ENCODE measurements at regions not wholly inside any gene's neighbourhood (a gene's known extent, or its start where the extent isn't known, plus 50 kb on each side); places are given as distances from the start of the nearest gene placed in this dataset.

- peaks cover 0 to 8% (median 4%) of the 10 kb centered on the region in 8 donors for H3K9me3 Mint-ChIP-seq
- ChIA-PET POLR2A (ENCODE audit: partially characterized antibody) (no interaction called here), CTCF (ENCODE audit: partially characterized antibody) (no interaction called here)
- intact Hi-C loops (cut with micrococcal nuclease), result no loop called here
- no peak overlapping the region for H3K4me3 Mint-ChIP-seq
- H3K4me3 ChIP-seq (ENCODE audit: low read length in 2 of 2), result no peak overlapping the region
- no peaks in the 10 kb centered on the region for H3K36me3 ChIP-seq (ENCODE audit: insufficient read depth, low read length)
- DNase-seq, result no peak
- no peak overlapping the region for H3K27ac Mint-ChIP-seq
- H3K9me3 ChIP-seq (ENCODE audit: control insufficient read depth in 1 of 2, low read length in 2 of 2), result no peaks in the 10 kb centered on the region
- H3K27me3 ChIP-seq (ENCODE audit: insufficient read depth, low read length), result no peaks in the 10 kb centered on the region
- no peaks in the 10 kb centered on the region for H3K4me1 ChIP-seq (ENCODE audit: insufficient read depth, low read length)
- H3K4me1 Mint-ChIP-seq, result no peaks in the 10 kb centered on the region
- no peak overlapping the region for H3K27ac ChIP-seq (ENCODE audit: low read depth, low read length)
- H3K27me3 Mint-ChIP-seq, result peaks cover 2 to 5% of the 10 kb centered on the region in 2 donors
- H3K36me3 Mint-ChIP-seq, result no peaks in the 10 kb centered on the region
These were observed 119.7 kb downstream of the METTL4 start for GRCh38 chr18:2451556-2451955.

DNA sequence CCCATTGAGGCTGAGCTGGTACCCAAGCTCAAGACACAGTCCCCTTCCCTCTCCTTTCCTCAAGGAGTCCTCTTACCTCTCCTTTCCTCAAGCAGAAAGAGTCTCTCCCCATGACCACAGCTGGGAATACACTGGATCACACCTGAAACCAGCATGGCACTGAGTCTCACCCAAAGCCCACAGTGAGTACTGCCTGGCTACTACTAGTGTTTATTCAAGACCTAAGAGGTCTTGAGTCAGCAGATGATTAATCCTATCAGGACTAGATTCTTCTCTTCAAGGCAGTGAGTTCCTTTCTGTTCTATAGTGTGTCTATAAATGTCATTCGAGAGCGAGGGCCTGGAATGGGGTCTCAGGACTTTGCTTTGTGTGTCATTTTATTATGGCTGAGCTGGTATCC, 111.4 kb downstream of the METTL4 start:
- DNase-seq, result no peak
- Mint-ChIP-seq H3K9me3 (peaks cover 0 to 12% (median 8%) of the 10 kb centered on the region in 8 donors), H3K27ac (no peak overlapping the region), H3K27me3 (peaks cover 6 to 7% of the 10 kb centered on the region in 2 donors), H3K36me3 (no peaks in the 10 kb centered on the region), H3K4me3 (no peak overlapping the region), H3K4me1 (no peaks in the 10 kb centered on the region)
- Histone ChIP-seq H3K27me3 (ENCODE audit: insufficient read depth, low read length) (no peaks in the 10 kb centered on the region), H3K4me3 (ENCODE audit: low read length in 2 of 2) (no peak overlapping the region), H3K4me1 (ENCODE audit: insufficient read depth, low read length) (no peaks in the 10 kb centered on the region), H3K27ac (ENCODE audit: low read depth, low read length) (no peak overlapping the region), H3K9me3 (ENCODE audit: control insufficient read depth in 1 of 2, low read length in 2 of 2) (no peaks in the 10 kb centered on the region), H3K36me3 (ENCODE audit: insufficient read depth, low read length) (no peaks in the 10 kb centered on the region)
- intact Hi-C loops (cut with micrococcal nuclease), result no loop called here
- ChIA-PET POLR2A (ENCODE audit: partially characterized antibody) (no interaction called here), CTCF (ENCODE audit: partially characterized antibody) (interaction anchor here (2.1 kb wide), 1 partner anchor 11 kb away, joined by 4 read pairs; no protein-coding TSS in a partner anchor)

GRCh38 chr18:2466978-2467377, 104.3 kb downstream of the METTL4 start:
- H3K27me3 Mint-ChIP-seq, result peaks cover 3 to 10% of the 10 kb centered on the region in 2 donors
- no peak overlapping the region for H3K27ac ChIP-seq (ENCODE audit: low read depth, low read length)
- H3K36me3 Mint-ChIP-seq, result peaks cover 0 to under 1% of the 10 kb centered on the region in 2 donors
- no peak for DNase-seq
- no peaks in the 10 kb centered on the region for H3K4me1 ChIP-seq (ENCODE audit: insufficient read depth, low read length)
- H3K27ac Mint-ChIP-seq, result no peak overlapping the region
- CTCF ChIA-PET (ENCODE audit: partially characterized antibody), result no interaction called here
- no peak overlapping the region for H3K4me3 Mint-ChIP-seq
- POLR2A ChIA-PET (ENCODE audit: partially characterized antibody), result no interaction called here
- no peaks in the 10 kb centered on the region for H3K9me3 ChIP-seq (ENCODE audit: control insufficient read depth in 1 of 2, low read length in 2 of 2)
- intact Hi-C loops (cut with micrococcal nuclease), result no loop called here
- H3K4me3 ChIP-seq (ENCODE audit: low read length in 2 of 2), result no peak overlapping the region
- peaks cover 0 to 2% (median 0%) of the 10 kb centered on the region in 8 donors for H3K9me3 Mint-ChIP-seq
- no peaks in the 10 kb centered on the region for H3K4me1 Mint-ChIP-seq
- no peaks in the 10 kb centered on the region for H3K27me3 ChIP-seq (ENCODE audit: insufficient read depth, low read length)
- H3K36me3 ChIP-seq (ENCODE audit: insufficient read depth, low read length), result no peaks in the 10 kb centered on the region

DNA sequence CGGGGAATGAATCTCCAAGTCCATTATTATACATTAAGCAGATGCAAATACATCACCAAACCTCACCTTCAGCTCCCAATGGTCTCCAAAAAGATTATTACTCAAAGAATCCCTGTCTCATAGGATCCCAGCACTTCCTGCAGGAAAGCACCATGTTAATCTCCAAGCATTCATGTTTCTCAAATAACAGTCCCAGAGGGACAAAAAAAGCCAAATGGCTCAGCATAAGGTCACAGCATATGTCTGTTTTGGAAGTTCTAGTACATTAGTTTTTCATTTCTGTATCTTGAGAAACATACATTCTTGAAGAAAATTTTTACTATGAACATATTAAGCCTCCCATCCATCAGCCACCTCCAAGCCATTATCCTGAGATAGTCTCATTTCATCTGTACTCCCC, 103.3 kb downstream of the METTL4 start:
- intact Hi-C loops (cut with micrococcal nuclease), result no loop called here
- H3K27ac Mint-ChIP-seq, result no peak overlapping the region
- ChIA-PET CTCF (ENCODE audit: partially characterized antibody) (no interaction called here), POLR2A (ENCODE audit: partially characterized antibody) (no interaction called here)
- DNase-seq, result no peak
- H3K27me3 Mint-ChIP-seq, result peaks cover 3 to 11% of the 10 kb centered on the region in 2 donors
- H3K36me3 ChIP-seq (ENCODE audit: insufficient read depth, low read length), result no peaks in the 10 kb centered on the region
- no peak overlapping the region for H3K27ac ChIP-seq (ENCODE audit: low read depth, low read length)
- H3K4me3 ChIP-seq (ENCODE audit: low read length in 2 of 2), result no peak overlapping the region
- H3K36me3 Mint-ChIP-seq, result peaks cover 0 to 4% of the 10 kb centered on the region in 2 donors
- no peaks in the 10 kb centered on the region for H3K4me1 Mint-ChIP-seq
- peaks cover 0 to 2% (median 0%) of the 10 kb centered on the region in 8 donors for H3K9me3 Mint-ChIP-seq
- no peaks in the 10 kb centered on the region for H3K27me3 ChIP-seq (ENCODE audit: insufficient read depth, low read length)
- H3K4me1 ChIP-seq (ENCODE audit: insufficient read depth, low read length), result no peaks in the 10 kb centered on the region
- H3K4me3 Mint-ChIP-seq, result no peak overlapping the region
- H3K9me3 ChIP-seq (ENCODE audit: control insufficient read depth in 1 of 2, low read length in 2 of 2), result no peaks in the 10 kb centered on the region

DNA sequence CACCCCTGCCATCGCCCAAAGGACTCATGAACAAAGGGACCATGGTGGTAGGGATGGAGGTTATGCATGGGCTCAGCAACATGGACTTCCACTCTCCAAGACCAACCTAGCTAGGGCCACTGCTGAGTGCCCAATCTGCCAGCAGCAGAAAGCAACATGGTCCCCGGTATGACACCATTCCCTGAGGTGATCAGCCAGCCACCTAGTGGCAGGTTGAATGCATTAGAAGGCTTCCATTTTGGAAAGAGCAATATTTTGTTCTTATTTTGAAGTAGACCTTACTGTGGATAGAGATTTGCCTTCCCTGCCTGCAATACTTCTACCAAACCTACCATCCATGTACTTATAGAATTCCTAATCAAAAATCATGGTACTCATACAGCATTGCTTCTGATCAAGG, 99.8 kb downstream of the METTL4 start:
- no peaks in the 10 kb centered on the region for H3K4me1 ChIP-seq (ENCODE audit: insufficient read depth, low read length)
- DNase-seq, result no peak
- H3K27me3 Mint-ChIP-seq, result peaks cover 9% of the 10 kb centered on the region in 2 donors
- no peak overlapping the region for H3K27ac ChIP-seq (ENCODE audit: low read depth, low read length)
- H3K4me3 Mint-ChIP-seq, result no peak overlapping the region
- peak overlapping the region in 1 of 7 donors; percentile 5 for H3K27ac Mint-ChIP-seq
- peaks cover 0 to 1% (median 0%) of the 10 kb centered on the region in 8 donors for H3K9me3 Mint-ChIP-seq
- intact Hi-C loops (cut with micrococcal nuclease), result no loop called here
- H3K36me3 Mint-ChIP-seq, result peaks cover 0 to 4% of the 10 kb centered on the region in 2 donors
- no peak overlapping the region for H3K4me3 ChIP-seq (ENCODE audit: low read length in 2 of 2)
- H3K4me1 Mint-ChIP-seq, result no peaks in the 10 kb centered on the region
- H3K36me3 ChIP-seq (ENCODE audit: insufficient read depth, low read length), result no peaks in the 10 kb centered on the region
- H3K9me3 ChIP-seq (ENCODE audit: control insufficient read depth in 1 of 2, low read length in 2 of 2), result no peaks in the 10 kb centered on the region
- no peaks in the 10 kb centered on the region for H3K27me3 ChIP-seq (ENCODE audit: insufficient read depth, low read length)
- ChIA-PET POLR2A (ENCODE audit: partially characterized antibody) (no interaction called here), CTCF (ENCODE audit: partially characterized antibody) (no interaction called here)

GRCh38 chr18:2478662-2479061, 92.6 kb downstream of the METTL4 start:
- intact Hi-C loops (cut with micrococcal nuclease), result no loop called here
- Mint-ChIP-seq H3K27ac (no peak overlapping the region), H3K27me3 (peaks cover 20 to 22% of the 10 kb centered on the region in 2 donors), H3K36me3 (no peaks in the 10 kb centered on the region), H3K9me3 (peaks cover 0 to 1% (median 0%) of the 10 kb centered on the region in 8 donors), H3K4me1 (no peaks in the 10 kb centered on the region), H3K4me3 (no peak overlapping the region)
- Histone ChIP-seq H3K27me3 (ENCODE audit: insufficient read depth, low read length) (no peaks in the 10 kb centered on the region), H3K9me3 (ENCODE audit: control insufficient read depth in 1 of 2, low read length in 2 of 2) (no peaks in the 10 kb centered on the region), H3K36me3 (ENCODE audit: insufficient read depth, low read length) (no peaks in the 10 kb centered on the region), H3K4me3 (ENCODE audit: low read length in 2 of 2) (no peak overlapping the region), H3K27ac (ENCODE audit: low read depth, low read length) (no peak overlapping the region), H3K4me1 (ENCODE audit: insufficient read depth, low read length) (no peaks in the 10 kb centered on the region)
- ChIA-PET POLR2A (ENCODE audit: partially characterized antibody) (no interaction called here), CTCF (ENCODE audit: partially characterized antibody) (no interaction called here)
- DNase-seq, result no peak

DNA sequence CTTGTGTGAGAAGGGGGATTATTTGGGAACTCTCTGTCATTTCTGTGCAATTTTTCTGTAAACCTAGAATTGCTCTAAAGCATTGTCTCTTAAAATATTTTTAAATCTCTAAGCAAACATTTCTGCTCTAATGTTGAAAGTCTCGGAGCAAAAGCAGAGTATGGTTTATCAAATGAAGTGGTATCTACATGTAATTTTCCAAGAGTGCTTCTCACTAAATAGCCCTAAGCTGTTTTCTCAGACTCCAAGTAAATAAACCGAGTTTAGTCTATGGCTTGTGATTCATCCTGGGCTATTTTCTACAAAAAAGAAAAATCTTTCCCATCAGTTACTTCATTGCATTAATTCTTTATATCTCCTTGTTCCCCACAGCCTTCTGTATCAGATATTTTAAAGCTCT, 90.8 kb downstream of the METTL4 start:
- ChIA-PET POLR2A (ENCODE audit: partially characterized antibody) (interaction anchor here (0.6 kb wide), 1 partner anchor 215 kb away, joined by 3 read pairs; no protein-coding TSS in a partner anchor), CTCF (ENCODE audit: partially characterized antibody) (no interaction called here)
- Mint-ChIP-seq H3K9me3 (peaks cover 0 to 1% (median 0%) of the 10 kb centered on the region in 8 donors), H3K27ac (no peak overlapping the region), H3K4me3 (no peak overlapping the region), H3K4me1 (no peaks in the 10 kb centered on the region), H3K36me3 (no peaks in the 10 kb centered on the region), H3K27me3 (peaks cover 15 to 26% of the 10 kb centered on the region in 2 donors)
- Histone ChIP-seq H3K4me3 (ENCODE audit: low read length in 2 of 2) (no peak overlapping the region), H3K27ac (ENCODE audit: low read depth, low read length) (no peak overlapping the region), H3K4me1 (ENCODE audit: insufficient read depth, low read length) (no peaks in the 10 kb centered on the region), H3K9me3 (ENCODE audit: control insufficient read depth in 1 of 2, low read length in 2 of 2) (no peaks in the 10 kb centered on the region), H3K27me3 (ENCODE audit: insufficient read depth, low read length) (no peaks in the 10 kb centered on the region), H3K36me3 (ENCODE audit: insufficient read depth, low read length) (no peaks in the 10 kb centered on the region)
- intact Hi-C loops (cut with micrococcal nuclease), result no loop called here
- DNase-seq, result no peak
